Sigmoid colon (tissue), 6 donors: ENCODE measurements at regions not wholly inside any gene's neighbourhood (a gene's known extent, or its start where the extent isn't known, plus 50 kb on each side); places are given as distances from the start of the nearest gene placed in this dataset.
A peak's percentile ranks its signal among the peaks of the same experiment; 100 is the strongest.

Source experiments
- DNase-seq: peaks from one replicate; pipeline ENCODE4 v3.0.0-alpha.2; 2019
- H3K27ac ChIP-seq, 4 donors: fragments of 200-600 bp; sonication (generic); one replicate each; pipeline ENCODE4 v1.5.1; 2016 to 2019; ENCODE audit warnings: mild to moderate bottlenecking in 1 of 4
- H3K27me3 ChIP-seq, 3 donors: fragments of 200-600 bp; sonication (generic); one replicate each; pipeline ENCODE4 v1.5.1; 2019; ENCODE audit warnings: mild to moderate bottlenecking in 1 of 3
- H3K36me3 ChIP-seq, 4 donors: fragments of 200-600 bp; sonication (generic); one replicate each; pipeline ENCODE4 v1.5.1; 2016 to 2019
- H3K4me1 ChIP-seq, 4 donors: fragments of 200-600 bp; sonication (generic); one replicate each; pipeline ENCODE4 v1.5.1; 2017 to 2019
- H3K4me3 ChIP-seq, 4 donors: fragments of 200-600 bp; sonication (generic); one replicate each; pipeline ENCODE4 v1.5.1; 2017 to 2019; ENCODE audit warnings: mild to moderate bottlenecking in 2 of 4, moderate library complexity in 1 of 4
- H3K9me3 ChIP-seq, 4 donors: fragments of 200-600 bp in 3 of 4; sonication (generic) in 3 of 4; one replicate each; pipeline versions ENCODE4 v1.5.1 to v1.6.1; 2013 to 2019
- CTCF ChIP-seq, 4 experiments: fragments of 450-650 bp in 3 of 4; fragments of 200-600 bp in 1 of 4; IDR thresholded peaks; one replicate each; pipeline ENCODE4 v1.5.1; 2016 to 2019; ENCODE audit warnings: antibody characterized with exemption in 4 of 4, mild to moderate bottlenecking in 3 of 4, moderate library complexity in 2 of 4
- EP300 ChIP-seq, 4 donors: sonication (generic); formaldehyde crosslinking; IDR thresholded peaks; one replicate each; pipeline ENCODE4 v1.6.1; 2017; ENCODE audit warnings: antibody characterized with exemption in 4 of 4
- POLR2A ChIP-seq, 2 donors: fragments of 450-650 bp; IDR thresholded peaks; one replicate each; pipeline ENCODE4 v1.6.1; 2016; ENCODE audit warnings: antibody characterized with exemption in 2 of 2, mild to moderate bottlenecking in 2 of 2, moderate library complexity in 2 of 2
- POLR2AphosphoS5 ChIP-seq, 4 donors: sonication (generic); formaldehyde crosslinking; IDR thresholded peaks; one replicate each; pipeline ENCODE4 v1.6.1; 2017; ENCODE audit warnings: antibody characterized with exemption in 4 of 4
- WGBS, 2 donors: extraction: QIAGEN DNeasy Blood & Tissue Kit; methylation state at CpG; one replicate each; pipeline ENCODE4 v1.1.7; 2013; 5-methylcytosine and 5-hydroxymethylcytosine counted together
- intact Hi-C: fragments of 100-400 bp; cut with DNase I; formaldehyde crosslinking; loops from one replicate; pipeline ENCODE4 v1.15.1; 2023
- donor health status: healthy with polysubstance abuse.
- donor health status: healthy.

- WGBS, 2 donors: 91 to 95% methylated on average over 11 of the region's 11 CpGs
- no peak for TF ChIP-seq POLR2A (IDR thresholded peaks at IDR 0.05)
- no peak for TF ChIP-seq POLR2AphosphoS5 (IDR thresholded peaks at IDR 0.05)
- TF ChIP-seq CTCF (IDR thresholded peaks at IDR 0.05): no peak
- no peak for TF ChIP-seq EP300 (IDR thresholded peaks at IDR 0.05)
- H3K27ac ChIP-seq: peak overlapping the region in 3 of 4 donors; percentile 39 to 63 (median 58)
- H3K4me3 ChIP-seq: no peak overlapping the region
- intact Hi-C loops: no loop called here
- H3K9me3 ChIP-seq: no peaks in the 10 kb centered on the region
- DNase-seq: peak; percentile 37
- peaks cover 5 to 44% (median 43%) of the 10 kb centered on the region in 4 donors for H3K4me1 ChIP-seq
- H3K36me3 ChIP-seq: no peaks in the 10 kb centered on the region
- no peaks in the 10 kb centered on the region for H3K27me3 ChIP-seq
Measured at GRCh38 chr15:62456011-62456920, 291.2 kb upstream of the C2CD4B start.

GRCh38 chr15:62457100-62457499 lies 292.0 kb upstream of the C2CD4B start:
- peak; percentile 63 for DNase-seq
- WGBS, 2 donors: 91 to 93% methylated on average over 6 of the region's 6 CpGs
- Histone ChIP-seq H3K27ac (peak overlapping the region in 3 of 4 donors; percentile 39 to 63 (median 58)), H3K4me1 (peaks cover 3 to 41% (median 39%) of the 10 kb centered on the region in 4 donors), H3K27me3 (no peaks in the 10 kb centered on the region), H3K36me3 (no peaks in the 10 kb centered on the region), H3K9me3 (no peaks in the 10 kb centered on the region), H3K4me3 (no peak overlapping the region)
- TF ChIP-seq EP300 (IDR thresholded peaks at IDR 0.05): no peak
- TF ChIP-seq POLR2AphosphoS5 (IDR thresholded peaks at IDR 0.05): no peak
- no peak for TF ChIP-seq POLR2A (IDR thresholded peaks at IDR 0.05)
- TF ChIP-seq CTCF (IDR thresholded peaks at IDR 0.05): no peak
- intact Hi-C loops: no loop called here

- Histone ChIP-seq H3K4me3 (no peak overlapping the region), H3K4me1 (peaks cover 0 to 27% (median 23%) of the 10 kb centered on the region in 4 donors), H3K27me3 (no peaks in the 10 kb centered on the region), H3K36me3 (no peaks in the 10 kb centered on the region), H3K27ac (no peak overlapping the region), H3K9me3 (no peaks in the 10 kb centered on the region)
- no peak for TF ChIP-seq CTCF (IDR thresholded peaks at IDR 0.05)
- TF ChIP-seq EP300 (IDR thresholded peaks at IDR 0.05): no peak
- no peak for TF ChIP-seq POLR2A (IDR thresholded peaks at IDR 0.05)
- TF ChIP-seq POLR2AphosphoS5 (IDR thresholded peaks at IDR 0.05): no peak
- intact Hi-C loops: no loop called here
- WGBS, 2 donors: 89 to 92% methylated on average over 6 of the region's 6 CpGs
- no peak for DNase-seq
Measured at GRCh38 chr15:62459875-62460274, 294.8 kb upstream of the C2CD4B start.

GRCh38 chr15:62462268-62462667 lies 297.2 kb upstream of the C2CD4B start:
- DNase-seq: peak; percentile 52
- TF ChIP-seq POLR2AphosphoS5 (IDR thresholded peaks at IDR 0.05) (no peak), POLR2A (IDR thresholded peaks at IDR 0.05) (no peak), CTCF (IDR thresholded peaks at IDR 0.05) (no peak), EP300 (IDR thresholded peaks at IDR 0.05) (no peak)
- Histone ChIP-seq H3K9me3 (no peaks in the 10 kb centered on the region), H3K27ac (peak overlapping the region in 1 of 4 donors; percentile 4), H3K27me3 (no peaks in the 10 kb centered on the region), H3K4me1 (peaks cover 0 to 16% (median 7%) of the 10 kb centered on the region in 4 donors), H3K36me3 (no peaks in the 10 kb centered on the region), H3K4me3 (no peak overlapping the region)
- 67 to 82% methylated on average over 1 of the region's 1 CpG for WGBS, 2 donors
- intact Hi-C loops: no loop called here
